NCI-H128 (cell line): ENCODE measurements at regions not wholly inside any gene's neighbourhood (a gene's known extent, or its start where the extent isn't known, plus 50 kb on each side); places are given as distances from the start of the nearest gene placed in this dataset.

Experiments used
- DNase-seq: peaks from one replicate; lab custom pipeline; 2025; ENCODE audit not compliant: unreplicated experiment; lab: John Stamatoyannopoulos, UW

GRCh38 chr6:54787825-54788224 is 58.7 kb upstream of the FAM83B start:
- no peak for DNase-seq
